Right atrium auricular region (tissue), 2 donors: ENCODE measurements at regions not wholly inside any gene's neighbourhood (a gene's known extent, or its start where the extent isn't known, plus 50 kb on each side); places are given as distances from the start of the nearest gene placed in this dataset.

Experiments
- DNase-seq: peaks from one replicate; pipeline ENCODE4 v3.0.0-alpha.2; 2019; ENCODE audit warnings: low spot score
- H3K27ac ChIP-seq, 2 donors: fragments of 200-600 bp; sonication (generic); 1 replicate in 1 of 2; 2 replicates in 1 of 2; pipeline ENCODE4 v1.5.1; 2016 to 2019
- H3K27me3 ChIP-seq, 2 donors: fragments of 200-600 bp; sonication (generic); one replicate each; pipeline versions ENCODE4 v1.5.1 to v1.6.0; 2017 to 2019
- H3K36me3 ChIP-seq: fragments of 200-600 bp; sonication (generic); one replicate; pipeline ENCODE4 v1.5.1; 2016
- H3K4me1 ChIP-seq, 2 donors: fragments of 200-600 bp; sonication (generic); one replicate each; pipeline versions ENCODE4 v1.5.1 to v1.6.0; 2017 to 2019
- H3K4me3 ChIP-seq, 2 donors: fragments of 200-600 bp; sonication (generic); 1 replicate in 1 of 2; 2 replicates in 1 of 2; pipeline ENCODE4 v1.5.1; 2017 to 2019; ENCODE audit warnings: mild to moderate bottlenecking in 1 of 2, moderate library complexity in 1 of 2
- H3K9me3 ChIP-seq, 2 donors: fragments of 200-600 bp; sonication (generic); one replicate each; pipeline ENCODE4 v1.5.1; 2019
- CTCF ChIP-seq, 2 donors: fragments of 200-600 bp; sonication (generic); IDR thresholded peaks; one replicate each; pipeline ENCODE4 v1.5.1; 2019; ENCODE audit warnings: antibody characterized with exemption in 2 of 2

GRCh38 chr4:165737309-165737972 is 135.6 kb upstream of the TLL1 start:
- Histone ChIP-seq H3K27me3 (no peaks in the 10 kb centered on the region), H3K4me1 (no peaks in the 10 kb centered on the region), H3K36me3 (no peaks in the 10 kb centered on the region), H3K4me3 (no peak overlapping the region), H3K27ac (no peak overlapping the region), H3K9me3 (no peaks in the 10 kb centered on the region)
- no peak for TF ChIP-seq CTCF (IDR thresholded peaks at IDR 0.05)
- no peak for DNase-seq

GRCh38 chr4:165738571-165738970 is 134.5 kb upstream of the TLL1 start:
- no peaks in the 10 kb centered on the region for H3K4me1 ChIP-seq
- no peaks in the 10 kb centered on the region for H3K9me3 ChIP-seq
- no peak overlapping the region for H3K27ac ChIP-seq
- H3K36me3 ChIP-seq, result no peaks in the 10 kb centered on the region
- no peak for TF ChIP-seq CTCF (IDR thresholded peaks at IDR 0.05)
- H3K4me3 ChIP-seq, result no peak overlapping the region
- DNase-seq, result no peak
- no peaks in the 10 kb centered on the region for H3K27me3 ChIP-seq

- H3K4me1 ChIP-seq, result no peaks in the 10 kb centered on the region
These were observed 132.1 kb upstream of the TLL1 start for GRCh38 chr4:165740911-165741310.

GRCh38 chr4:165743422-165743821 is 129.6 kb upstream of the TLL1 start:
- Histone ChIP-seq H3K36me3 (no peaks in the 10 kb centered on the region), H3K4me1 (no peaks in the 10 kb centered on the region), H3K4me3 (no peak overlapping the region), H3K9me3 (no peaks in the 10 kb centered on the region), H3K27me3 (no peaks in the 10 kb centered on the region), H3K27ac (no peak overlapping the region)
- no peak for DNase-seq
- TF ChIP-seq CTCF (IDR thresholded peaks at IDR 0.05), result no peak

More at GRCh38 chr4:165740911-165741310, 132.1 kb upstream of the TLL1 start:
- Histone ChIP-seq H3K9me3 (no peaks in the 10 kb centered on the region), H3K27me3 (no peaks in the 10 kb centered on the region), H3K4me3 (no peak overlapping the region), H3K36me3 (no peaks in the 10 kb centered on the region), H3K27ac (no peak overlapping the region)
- no peak for DNase-seq
- no peak for TF ChIP-seq CTCF (IDR thresholded peaks at IDR 0.05)

GRCh38 chr4:165744370-165744769 is 128.7 kb upstream of the TLL1 start:
- DNase-seq, result no peak
- TF ChIP-seq CTCF (IDR thresholded peaks at IDR 0.05), result no peak
- no peaks in the 10 kb centered on the region for H3K27me3 ChIP-seq
- no peaks in the 10 kb centered on the region for H3K36me3 ChIP-seq
- H3K27ac ChIP-seq, result no peak overlapping the region
- no peak overlapping the region for H3K4me3 ChIP-seq
- no peaks in the 10 kb centered on the region for H3K9me3 ChIP-seq
- no peaks in the 10 kb centered on the region for H3K4me1 ChIP-seq

GRCh38 chr4:165748321-165748720 is 124.7 kb upstream of the TLL1 start:
- Histone ChIP-seq H3K9me3 (no peaks in the 10 kb centered on the region), H3K4me3 (no peak overlapping the region), H3K27me3 (no peaks in the 10 kb centered on the region), H3K36me3 (no peaks in the 10 kb centered on the region), H3K27ac (no peak overlapping the region), H3K4me1 (no peaks in the 10 kb centered on the region)
- no peak for TF ChIP-seq CTCF (IDR thresholded peaks at IDR 0.05)
- DNase-seq, result no peak
